SK-MEL-5 (cell line): ENCODE measurements at regions not wholly inside any gene's neighbourhood (a gene's known extent, or its start where the extent isn't known, plus 50 kb on each side); places are given as distances from the start of the nearest gene placed in this dataset.

Experiments
- DNase-seq: peaks from one replicate; pipeline ENCODE4 v3.0.0-alpha.2; 2016; ENCODE audit warnings: low read depth, low spot score
- in situ Hi-C: cut with HindIII; loops from 2 replicates; pipeline ENCODE4 v1.10.0; 2016; ENCODE audit warnings: low sequenced_read_pairs, high pct_unique_total_duplicates, low pct_unique_long_range_greater_than_20kb

GRCh38 chrX:13130816-13131215, 86.4 kb upstream of the FAM9C start:
- DNase-seq: no peak
- in situ Hi-C loops: no loop called here

- in situ Hi-C loops: no loop called here
Observed at GRCh38 chrX:13128104-13128503, 83.7 kb upstream of the FAM9C start.

GRCh38 chrX:13126775-13127174, 82.4 kb upstream of the FAM9C start:
- in situ Hi-C loops: no loop called here
- DNase-seq: no peak

More at GRCh38 chrX:13128104-13128503, 83.7 kb upstream of the FAM9C start:
- DNase-seq: no peak

DNA sequence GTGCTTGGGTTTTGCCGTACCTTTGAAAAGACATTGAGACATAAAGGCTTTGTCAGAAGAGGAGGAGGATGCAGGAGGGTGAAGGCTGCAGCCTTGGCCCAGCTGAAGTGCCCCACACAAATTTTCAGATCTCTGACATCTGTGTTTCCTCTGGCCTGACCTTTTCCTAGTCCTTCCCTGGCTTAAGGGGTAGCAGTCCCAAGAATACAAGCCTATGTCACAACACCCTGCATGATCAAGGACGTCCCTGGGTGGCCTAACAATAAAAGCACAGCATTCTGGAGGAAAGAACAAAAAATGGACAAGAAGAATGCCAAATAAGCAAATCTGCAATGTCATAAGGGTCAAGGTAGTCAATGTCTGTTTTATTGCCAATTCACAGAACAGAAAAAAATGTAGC, 80.8 kb upstream of the FAM9C start:
- in situ Hi-C loops: no loop called here
- no peak for DNase-seq

DNA sequence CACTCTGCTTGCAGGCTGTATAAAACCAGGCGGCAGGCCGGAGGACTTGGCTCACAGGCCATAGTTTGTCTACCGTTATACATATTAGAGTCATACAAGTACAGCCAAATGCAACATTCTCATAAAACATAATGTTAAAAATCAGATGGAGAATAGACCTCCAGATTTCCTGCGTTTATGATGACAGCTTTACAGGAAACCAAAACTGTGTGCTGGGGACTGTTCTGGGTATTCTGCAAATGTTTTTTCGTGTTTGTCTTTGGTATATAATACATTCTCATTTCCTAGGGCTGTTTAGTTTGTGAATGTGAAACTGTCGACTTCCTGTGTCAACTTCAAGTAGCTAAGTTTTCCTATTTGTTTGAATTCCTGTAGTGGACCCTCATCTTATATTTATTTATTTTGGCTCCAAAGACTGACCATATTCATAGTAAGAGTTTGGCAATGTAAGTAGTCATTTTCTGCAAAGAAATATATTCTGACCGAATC, 79.5 kb upstream of the FAM9C start:
- in situ Hi-C loops: no loop called here
- no peak for DNase-seq

GRCh38 chrX:13123247-13123856, 78.9 kb upstream of the FAM9C start:
- in situ Hi-C loops: no loop called here
- no peak for DNase-seq

- no peak for DNase-seq
- in situ Hi-C loops: no loop called here
Observed at GRCh38 chrX:13121020-13121555, 76.7 kb upstream of the FAM9C start.

DNA sequence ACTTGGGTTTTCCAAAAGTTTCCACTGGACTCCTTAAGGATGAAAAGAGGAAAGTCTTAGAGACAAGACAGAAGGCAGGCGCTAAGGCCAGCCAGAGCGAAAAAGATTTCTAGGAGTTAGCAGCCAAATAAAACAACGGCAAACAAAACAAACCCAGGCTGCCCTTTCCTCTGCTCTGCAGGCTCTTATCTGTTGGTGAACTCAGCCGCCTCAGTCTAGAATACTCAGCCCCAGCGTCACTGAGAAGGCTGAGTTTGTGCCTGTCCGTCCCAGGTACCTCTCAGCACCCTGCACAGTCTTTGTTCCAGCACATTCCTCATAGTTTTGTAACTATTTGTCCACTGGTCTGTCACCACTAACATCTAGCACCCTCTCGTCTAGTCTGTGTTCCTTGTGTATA, 75.6 kb upstream of the FAM9C start:
- in situ Hi-C loops: no loop called here
- DNase-seq: no peak

DNA sequence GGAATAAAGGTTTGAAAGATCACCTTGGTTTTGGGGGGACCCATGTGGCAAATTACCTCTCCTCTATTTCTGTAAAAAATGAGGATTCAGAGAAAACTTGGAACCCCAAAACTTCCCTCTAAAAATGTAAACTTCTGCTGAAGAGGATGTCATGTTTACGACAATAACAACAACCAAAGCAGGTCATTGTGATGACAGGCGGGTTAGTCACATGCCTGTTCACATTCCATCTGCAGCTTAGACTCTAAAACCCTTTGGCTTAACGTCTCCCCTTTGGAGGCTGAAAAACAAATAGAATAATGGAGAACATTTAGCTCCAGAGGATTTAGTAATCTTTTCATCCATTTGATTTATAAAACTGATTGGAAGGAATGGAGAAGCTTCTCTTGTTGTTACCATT, 75.0 kb upstream of the FAM9C start:
- in situ Hi-C loops: no loop called here
- DNase-seq: no peak

GRCh38 chrX:13115146-13115855, 70.9 kb upstream of the FAM9C start:
- no peak for DNase-seq
- in situ Hi-C loops: no loop called here

DNA sequence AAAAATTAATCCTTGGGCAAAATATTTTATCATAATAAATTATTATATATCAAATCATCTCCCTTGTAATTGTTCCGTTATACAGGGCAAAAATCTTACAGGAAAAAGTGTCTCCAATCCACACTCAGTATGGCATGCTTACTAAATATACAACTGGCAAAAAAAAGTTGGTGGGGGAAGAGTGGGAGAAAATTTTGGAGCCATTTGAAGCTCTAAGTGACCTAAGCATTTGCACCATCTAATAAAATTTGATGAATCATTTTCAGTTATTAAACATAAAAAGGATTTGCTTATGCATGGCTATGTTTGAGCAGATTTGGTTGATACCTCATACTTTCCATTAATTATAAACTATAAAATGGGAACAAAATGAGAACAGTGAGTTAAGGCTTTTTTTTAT, 68.1 kb upstream of the FAM9C start:
- in situ Hi-C loops: no loop called here
- no peak for DNase-seq

GRCh38 chrX:13110433-13111324, 66.3 kb upstream of the FAM9C start:
- in situ Hi-C loops: no loop called here

GRCh38 chrX:13109817-13110216, 65.4 kb upstream of the FAM9C start:
- DNase-seq: no peak
- in situ Hi-C loops: no loop called here

More at GRCh38 chrX:13110433-13111324, 66.3 kb upstream of the FAM9C start:
- peak; percentile 35 for DNase-seq

- no peak for DNase-seq
- in situ Hi-C loops: no loop called here
Observed at GRCh38 chrX:13103914-13104274, 59.5 kb upstream of the FAM9C start.

GRCh38 chrX:13103188-13103913, 58.9 kb upstream of the FAM9C start:
- in situ Hi-C loops: no loop called here

DNA sequence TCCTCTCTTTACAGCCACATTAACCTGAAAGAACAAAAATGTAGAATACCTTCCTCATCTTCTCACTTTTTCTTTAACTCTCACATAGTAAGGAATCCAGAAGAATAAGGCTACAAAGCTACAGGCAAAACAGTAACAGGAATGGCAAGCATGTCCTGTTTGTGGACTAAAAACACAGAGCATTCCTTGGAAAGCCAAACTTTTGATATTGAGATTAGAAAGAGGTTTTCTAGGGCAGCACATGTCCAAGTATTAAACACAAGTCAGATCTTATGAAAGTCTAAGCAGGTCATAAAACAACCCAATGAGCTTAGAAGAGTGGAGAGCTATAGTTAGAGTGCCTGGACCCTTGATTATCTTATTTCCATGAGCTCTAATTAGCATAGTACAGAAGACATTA, 58.2 kb upstream of the FAM9C start:
- in situ Hi-C loops: no loop called here
- no peak for DNase-seq

More at GRCh38 chrX:13103188-13103913, 58.9 kb upstream of the FAM9C start:
- DNase-seq: no peak

GRCh38 chrX:13101441-13102139, 57.2 kb upstream of the FAM9C start:
- in situ Hi-C loops: no loop called here
- no peak for DNase-seq
